ENCODE measurements at regions not wholly inside any gene's neighbourhood (a gene's known extent, or its start where the extent isn't known, plus 50 kb on each side); places are given as distances from the start of the nearest gene placed in this dataset.
"Not testable (repeated sequence)": the region's sequence is repeated elsewhere in the genome, so short reads cannot be mapped to it uniquely, and the experiment has no call there.

- DNase-seq (no peak), ATAC-seq (no peak)
- Histone ChIP-seq H3K36me3 (replicated peaks in 1 of 2; ENCODE audit: insufficient read depth in 1 of 2, low read depth in 2 of 2) (no peaks in the 10 kb centered on the region), H3K27ac (no peak overlapping the region), H3K4me1 (no peaks in the 10 kb centered on the region), H3K9me3 (peaks cover 0 to 9% (median 0%) of the 10 kb centered on the region in 3 donors), H3K4me3 (no peak overlapping the region), H3K27me3 (no peaks in the 10 kb centered on the region)
- intact Hi-C loops (cut with DNase I): no loop called here
- 22 to 32% methylated on average over 1 of the region's 1 CpG for WGBS, 2 donors
- no peak for TF ChIP-seq POLR2A (IDR thresholded peaks at IDR 0.05)
- TF ChIP-seq, protein P1, sequence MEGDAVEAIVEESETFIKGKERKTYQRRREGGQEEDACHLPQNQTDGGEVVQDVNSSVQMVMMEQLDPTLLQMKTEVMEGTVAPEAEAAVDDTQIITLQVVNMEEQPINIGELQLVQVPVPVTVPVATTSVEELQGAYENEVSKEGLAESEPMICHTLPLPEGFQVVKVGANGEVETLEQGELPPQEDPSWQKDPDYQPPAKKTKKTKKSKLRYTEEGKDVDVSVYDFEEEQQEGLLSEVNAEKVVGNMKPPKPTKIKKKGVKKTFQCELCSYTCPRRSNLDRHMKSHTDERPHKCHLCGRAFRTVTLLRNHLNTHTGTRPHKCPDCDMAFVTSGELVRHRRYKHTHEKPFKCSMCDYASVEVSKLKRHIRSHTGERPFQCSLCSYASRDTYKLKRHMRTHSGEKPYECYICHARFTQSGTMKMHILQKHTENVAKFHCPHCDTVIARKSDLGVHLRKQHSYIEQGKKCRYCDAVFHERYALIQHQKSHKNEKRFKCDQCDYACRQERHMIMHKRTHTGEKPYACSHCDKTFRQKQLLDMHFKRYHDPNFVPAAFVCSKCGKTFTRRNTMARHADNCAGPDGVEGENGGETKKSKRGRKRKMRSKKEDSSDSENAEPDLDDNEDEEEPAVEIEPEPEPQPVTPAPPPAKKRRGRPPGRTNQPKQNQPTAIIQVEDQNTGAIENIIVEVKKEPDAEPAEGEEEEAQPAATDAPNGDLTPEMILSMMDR (IDR thresholded peaks at IDR 0.05): no peak
Observed at GRCh38 chr9:81430727-81431126, 258.6 kb downstream of the TLE1 start.

DNA sequence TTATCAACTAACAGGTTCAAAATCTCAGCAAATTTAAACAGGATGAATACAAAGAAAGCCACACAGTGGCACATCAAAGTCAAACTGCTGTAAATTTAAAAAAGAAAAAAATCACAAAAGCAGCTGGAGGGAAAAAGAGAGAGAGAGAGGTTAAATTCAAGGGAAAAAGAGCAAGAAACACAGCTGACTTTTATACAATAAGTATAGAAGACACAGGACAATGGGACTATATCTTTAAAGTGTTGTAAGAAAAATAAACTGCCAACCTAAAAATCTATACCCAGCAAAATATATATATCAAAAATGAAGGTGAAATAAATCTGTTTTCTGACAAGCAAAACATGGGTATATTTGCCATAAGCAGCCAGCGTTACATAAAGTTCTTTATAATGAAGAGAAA is 261.5 kb downstream of the TLE1 start:
- DNase-seq (no peak), ATAC-seq (no peak)
- no peaks in the 10 kb centered on the region for H3K36me3 ChIP-seq (replicated peaks in 1 of 2; ENCODE audit: insufficient read depth in 1 of 2, low read depth in 2 of 2)
- H3K9me3 ChIP-seq: peaks cover 0 to 7% (median 0%) of the 10 kb centered on the region in 3 donors
- TF ChIP-seq, protein P1 (IDR thresholded peaks at IDR 0.05): no peak
- TF ChIP-seq POLR2A (IDR thresholded peaks at IDR 0.05): no peak
- no peaks in the 10 kb centered on the region for H3K27me3 ChIP-seq
- WGBS, 2 donors: 83 to 97% methylated on average over 1 of the region's 1 CpG
- H3K4me1 ChIP-seq: no peaks in the 10 kb centered on the region
- no peak overlapping the region for H3K4me3 ChIP-seq
- intact Hi-C loops (cut with DNase I): no loop called here
- H3K27ac ChIP-seq: no peak overlapping the region

- TF ChIP-seq, protein P1 (IDR thresholded peaks at IDR 0.05): no peak
- no peak for TF ChIP-seq POLR2A (IDR thresholded peaks at IDR 0.05)
- H3K27ac ChIP-seq: no peak overlapping the region
- H3K9me3 ChIP-seq: no peaks in the 10 kb centered on the region
- 5 to 14% methylated on average over 1 of the region's 1 CpG for WGBS, 2 donors
- ATAC-seq (no peak), DNase-seq (no peak)
- no peaks in the 10 kb centered on the region for H3K27me3 ChIP-seq
- H3K36me3 ChIP-seq (replicated peaks in 1 of 2; ENCODE audit: insufficient read depth in 1 of 2, low read depth in 2 of 2): no peaks in the 10 kb centered on the region
- no peak overlapping the region for H3K4me3 ChIP-seq
- no peaks in the 10 kb centered on the region for H3K4me1 ChIP-seq
- intact Hi-C loops (cut with DNase I): no loop called here
Observed at GRCh38 chr9:81424431-81424830, 264.9 kb downstream of the TLE1 start.

- Histone ChIP-seq H3K9me3 (no peaks in the 10 kb centered on the region), H3K27me3 (no peaks in the 10 kb centered on the region), H3K36me3 (replicated peaks in 1 of 2; ENCODE audit: insufficient read depth in 1 of 2, low read depth in 2 of 2) (no peaks in the 10 kb centered on the region), H3K4me1 (no peaks in the 10 kb centered on the region), H3K27ac (no peak overlapping the region), H3K4me3 (no peak overlapping the region)
- intact Hi-C loops (cut with DNase I): no loop called here
- DNase-seq: no peak
- TF ChIP-seq, protein P1 (IDR thresholded peaks at IDR 0.05): no peak
- no peak for TF ChIP-seq POLR2A (IDR thresholded peaks at IDR 0.05)
- no peak for ATAC-seq
Observed at GRCh38 chr9:81423589-81424326, 265.6 kb downstream of the TLE1 start.

DNA sequence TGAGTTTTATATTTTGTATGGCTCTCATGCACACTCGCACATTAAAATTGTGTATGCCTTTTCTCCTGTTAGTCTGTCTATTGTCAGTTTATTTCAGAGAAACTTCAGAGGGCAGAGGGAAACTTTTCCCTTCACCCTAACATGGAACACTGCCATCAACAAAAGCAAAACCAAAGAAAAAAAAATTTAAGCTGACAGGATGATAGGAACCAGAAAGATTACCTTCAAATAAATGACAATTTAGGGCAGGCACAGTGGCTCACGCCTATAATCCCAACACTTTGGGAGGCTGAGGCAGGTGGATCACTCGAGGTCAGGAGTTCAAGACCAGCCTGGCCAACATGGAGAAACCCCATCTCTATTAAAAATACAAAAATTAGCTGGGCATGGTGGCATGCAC is 268.3 kb downstream of the TLE1 start:
- peaks cover 20% of the 10 kb centered on the region for H3K4me1 ChIP-seq
- H3K36me3 ChIP-seq (replicated peaks in 1 of 2; ENCODE audit: insufficient read depth in 1 of 2, low read depth in 2 of 2); H3K27ac ChIP-seq; ATAC-seq; H3K9me3 ChIP-seq; H3K4me3 ChIP-seq; intact Hi-C loops (cut with DNase I); H3K27me3 ChIP-seq; DNase-seq: not testable (repeated sequence)
- WGBS, 2 donors: 61 to 65% methylated on average over 3 of the region's 3 CpGs

All from body of pancreas (tissue), 4 donors.